ENCODE measurements at regions not wholly inside any gene's neighbourhood (a gene's known extent, or its start where the extent isn't known, plus 50 kb on each side); places are given as distances from the start of the nearest gene placed in this dataset.

GRCh38 chr5:82917584-82917983, 159.6 kb downstream of the TMEM167A start:
- DNase-seq (no peak), ATAC-seq (no peak)
- ChIA-PET POLR2A (no interaction called here), CTCF (no interaction called here)
- H3K27ac Mint-ChIP-seq = no peak overlapping the region
- no peaks in the 10 kb centered on the region for H3K4me1 Mint-ChIP-seq (ENCODE audit: low read depth)
- no peak overlapping the region for H3K4me3 Mint-ChIP-seq
- intact Hi-C loops (cut with micrococcal nuclease) = no loop called here
- peaks cover 3% of the 10 kb centered on the region for H3K36me3 Mint-ChIP-seq (ENCODE audit: low read depth)
- peaks cover 19% of the 10 kb centered on the region for H3K9me3 Mint-ChIP-seq
- TF ChIP-seq CTCF (IDR thresholded peaks at IDR 0.05) = no peak
- H3K27me3 Mint-ChIP-seq = no peaks in the 10 kb centered on the region

GRCh38 chr5:82913971-82914370, 163.2 kb downstream of the TMEM167A start:
- H3K9me3 Mint-ChIP-seq = peaks cover 19% of the 10 kb centered on the region
- peaks cover 7% of the 10 kb centered on the region for H3K4me1 Mint-ChIP-seq (ENCODE audit: low read depth)
- POLR2A ChIA-PET = no interaction called here
- H3K4me3 Mint-ChIP-seq = no peak overlapping the region
- ATAC-seq (no peak), DNase-seq (no peak)
- CTCF ChIA-PET = interaction anchor here (1.1 kb wide), 1 partner anchor 18 kb away, joined by 3 read pairs; no protein-coding TSS in a partner anchor
- peaks cover 7% of the 10 kb centered on the region for H3K27me3 Mint-ChIP-seq
- intact Hi-C loops (cut with micrococcal nuclease) = no loop called here
- H3K36me3 Mint-ChIP-seq (ENCODE audit: low read depth) = peaks cover 3% of the 10 kb centered on the region
- no peak for TF ChIP-seq CTCF (IDR thresholded peaks at IDR 0.05)
- H3K27ac Mint-ChIP-seq = no peak overlapping the region

- POLR2A ChIA-PET = no interaction called here
- DNase-seq (peak; percentile 12), ATAC-seq (peak; percentile 30)
- peaks cover 7% of the 10 kb centered on the region for H3K4me1 Mint-ChIP-seq (ENCODE audit: low read depth)
- peaks cover 9% of the 10 kb centered on the region for H3K27me3 Mint-ChIP-seq
- no peak for TF ChIP-seq CTCF (IDR thresholded peaks at IDR 0.05)
- no peak overlapping the region for H3K4me3 Mint-ChIP-seq
- H3K27ac Mint-ChIP-seq = no peak overlapping the region
- H3K36me3 Mint-ChIP-seq (ENCODE audit: low read depth) = peaks cover 3% of the 10 kb centered on the region
- peaks cover 19% of the 10 kb centered on the region for H3K9me3 Mint-ChIP-seq
- intact Hi-C loops (cut with micrococcal nuclease) = no loop called here
- CTCF ChIA-PET = no interaction called here
Observed at GRCh38 chr5:82912462-82912861, 164.7 kb downstream of the TMEM167A start.

- H3K36me3 Mint-ChIP-seq (ENCODE audit: low read depth) = peaks cover 3% of the 10 kb centered on the region
- intact Hi-C loops (cut with micrococcal nuclease) = no loop called here
- peak; percentile 34 for ATAC-seq
- peaks cover 7% of the 10 kb centered on the region for H3K4me1 Mint-ChIP-seq (ENCODE audit: low read depth)
- POLR2A ChIA-PET = no interaction called here
- no peak for TF ChIP-seq CTCF (IDR thresholded peaks at IDR 0.05)
- CTCF ChIA-PET = no interaction called here
- peaks cover 15% of the 10 kb centered on the region for H3K9me3 Mint-ChIP-seq
- DNase-seq = peak; percentile 18
- H3K27me3 Mint-ChIP-seq = peaks cover 9% of the 10 kb centered on the region
- H3K27ac Mint-ChIP-seq = no peak overlapping the region
- H3K4me3 Mint-ChIP-seq = no peak overlapping the region
Observed at GRCh38 chr5:82911910-82912309, 165.3 kb downstream of the TMEM167A start.

- peaks cover 9% of the 10 kb centered on the region for H3K27me3 Mint-ChIP-seq
- H3K4me1 Mint-ChIP-seq (ENCODE audit: low read depth) = peaks cover 7% of the 10 kb centered on the region
- no peak overlapping the region for H3K4me3 Mint-ChIP-seq
- intact Hi-C loops (cut with micrococcal nuclease) = no loop called here
- no peak for TF ChIP-seq CTCF (IDR thresholded peaks at IDR 0.05)
- ATAC-seq = no peak
- H3K9me3 Mint-ChIP-seq = peaks cover 10% of the 10 kb centered on the region
- POLR2A ChIA-PET = no interaction called here
- CTCF ChIA-PET = interaction anchor here (0.6 kb wide), 1 partner anchor 15 kb away, joined by 3 read pairs; no protein-coding TSS in a partner anchor
- no peak for DNase-seq
- H3K36me3 Mint-ChIP-seq (ENCODE audit: low read depth) = peaks cover 3% of the 10 kb centered on the region
- no peak overlapping the region for H3K27ac Mint-ChIP-seq
Observed at GRCh38 chr5:82910905-82911304, 166.3 kb downstream of the TMEM167A start.
